ENCODE measurements at regions not wholly inside any gene's neighbourhood (a gene's known extent, or its start where the extent isn't known, plus 50 kb on each side); places are given as distances from the start of the nearest gene placed in this dataset.

- no peak for DNase-seq
Measured at GRCh38 chr1:58911841-58912499, 128.1 kb upstream of the JUN start.

- no peak for DNase-seq
Measured at GRCh38 chr1:58914925-58915324, 131.1 kb upstream of the JUN start.

- no peak for DNase-seq
Measured at GRCh38 chr1:58917436-58917835, 133.6 kb upstream of the JUN start.

GRCh38 chr1:58919226-58919958 is 135.5 kb upstream of the JUN start:
- DNase-seq: no peak

- DNase-seq: no peak
Measured at GRCh38 chr1:58919959-58920321, 136.1 kb upstream of the JUN start.

GRCh38 chr1:58921342-58921741 is 137.5 kb upstream of the JUN start:
- no peak for DNase-seq

GRCh38 chr1:58921751-58922150 is 137.9 kb upstream of the JUN start:
- DNase-seq: no peak

- no peak for DNase-seq
Measured at GRCh38 chr1:58922302-58923089, 138.6 kb upstream of the JUN start.

- DNase-seq: no peak
Measured at GRCh38 chr1:58923090-58923470, 139.2 kb upstream of the JUN start.

GRCh38 chr1:58924016-58924565 is 140.2 kb upstream of the JUN start:
- DNase-seq: no peak

- DNase-seq: no peak
Measured at GRCh38 chr1:58924821-58925220, 141.0 kb upstream of the JUN start.

- DNase-seq: no peak
Measured at GRCh38 chr1:58925247-58925646, 141.4 kb upstream of the JUN start.

GRCh38 chr1:58926152-58926551 is 142.3 kb upstream of the JUN start:
- DNase-seq: no peak

GRCh38 chr1:58927041-58927721 is 143.3 kb upstream of the JUN start:
- DNase-seq: no peak

GRCh38 chr1:58927722-58928085 is 143.9 kb upstream of the JUN start:
- no peak for DNase-seq

GRCh38 chr1:58928514-58928913 is 144.7 kb upstream of the JUN start:
- no peak for DNase-seq

- peak; percentile 39 for DNase-seq
Measured at GRCh38 chr1:58929671-58930325, 146.0 kb upstream of the JUN start.

GRCh38 chr1:58931024-58931423 is 147.2 kb upstream of the JUN start:
- DNase-seq: no peak

GRCh38 chr1:58931756-58932155 is 147.9 kb upstream of the JUN start:
- no peak for DNase-seq

- DNase-seq: no peak
Measured at GRCh38 chr1:58932859-58933598, 149.2 kb upstream of the JUN start.

- DNase-seq: no peak
Measured at GRCh38 chr1:58933599-58933926, 149.7 kb upstream of the JUN start.

GRCh38 chr1:58934706-58935105 is 150.9 kb upstream of the JUN start:
- no peak for DNase-seq

Data from T-helper 9 cell (primary cell).